TTC549 (cell line): ENCODE measurements at regions not wholly inside any gene's neighbourhood (a gene's known extent, or its start where the extent isn't known, plus 50 kb on each side); places are given as distances from the start of the nearest gene placed in this dataset.

Source experiments
- FAIRE-seq: peaks from 2 replicates; lab custom pipeline; 2012; peaks lifted over from hg19 to GRCh38; lab: Jason Lieb, UNC

GRCh38 chr7:25815711-25816110 is 336.3 kb upstream of the NFE2L3 start:
- FAIRE-seq: no peak

DNA sequence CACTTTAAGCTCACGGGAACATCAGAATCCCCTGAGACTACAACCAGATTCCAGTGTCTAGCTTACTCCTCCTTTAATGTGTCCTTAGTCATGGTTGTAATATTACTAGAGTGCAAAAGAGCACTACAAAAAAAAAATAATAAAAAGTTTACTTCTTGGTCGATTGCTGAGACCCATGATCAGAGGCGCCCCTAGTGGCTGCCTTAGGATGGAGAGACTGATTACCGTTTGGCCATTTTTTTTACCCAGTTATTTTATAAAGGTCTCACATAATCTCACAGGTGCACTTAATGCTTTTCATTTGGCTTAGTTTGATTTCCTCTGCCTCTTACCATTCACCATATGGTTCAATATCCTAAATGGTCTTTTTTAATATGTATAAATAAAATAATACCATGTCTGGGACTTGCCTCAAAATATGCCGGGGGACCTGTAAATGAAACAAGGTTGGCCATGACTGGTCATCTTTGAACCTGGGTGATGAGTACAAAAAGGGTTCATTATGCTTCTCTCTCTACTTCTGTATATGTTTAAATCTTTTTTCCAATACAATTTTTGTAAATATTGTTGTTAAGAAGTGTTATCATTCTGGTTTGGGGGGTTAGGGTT is 331.5 kb upstream of the NFE2L3 start:
- no peak for FAIRE-seq

DNA sequence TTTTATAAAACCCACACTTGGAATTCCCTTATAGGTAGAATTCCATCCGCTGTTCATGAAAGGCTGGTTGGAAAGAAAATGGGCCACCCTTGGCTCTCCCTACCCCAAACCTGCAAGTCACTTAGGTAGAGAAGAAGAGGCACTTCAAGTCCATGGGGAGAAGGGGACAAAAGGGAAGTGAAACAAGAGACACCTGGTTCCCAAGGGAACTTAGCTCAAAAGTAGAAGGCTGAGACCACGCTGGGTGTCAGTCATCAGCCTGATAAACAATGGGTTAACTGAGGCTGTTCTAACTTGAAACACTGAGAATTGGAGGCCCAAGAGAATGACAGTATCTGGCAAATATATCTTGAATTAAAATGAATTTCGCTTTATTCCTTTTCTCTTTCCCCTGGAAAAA is 330.8 kb upstream of the NFE2L3 start:
- FAIRE-seq: no peak

GRCh38 chr7:25822823-25823222 is 329.2 kb upstream of the NFE2L3 start:
- FAIRE-seq: no peak

GRCh38 chr7:25823571-25823970 is 328.4 kb upstream of the NFE2L3 start:
- no peak for FAIRE-seq

GRCh38 chr7:25828468-25828867 is 323.5 kb upstream of the NFE2L3 start:
- no peak for FAIRE-seq

DNA sequence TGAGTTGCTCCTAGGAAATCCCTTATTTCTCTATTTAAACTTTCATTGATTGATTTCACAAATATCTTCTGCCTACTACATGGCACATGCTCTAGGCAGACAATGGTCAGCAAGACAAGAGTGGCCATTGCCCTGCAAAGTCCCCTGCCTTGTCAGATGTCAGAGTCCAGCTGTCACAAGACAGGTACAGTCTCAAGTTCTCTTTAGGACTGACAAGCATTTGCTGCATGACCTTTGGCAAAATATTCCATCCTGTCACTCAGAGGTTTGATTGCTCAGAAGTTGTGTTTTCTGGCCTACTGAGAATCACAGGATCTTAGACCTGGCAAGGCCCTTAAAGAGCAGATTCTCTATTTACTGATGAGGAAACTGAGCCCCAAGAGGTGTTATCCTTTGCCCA is 322.3 kb upstream of the NFE2L3 start:
- no peak for FAIRE-seq

- FAIRE-seq: peak; percentile 88
Measured at GRCh38 chr7:25830215-25830614, 321.8 kb upstream of the NFE2L3 start.

GRCh38 chr7:25831062-25831691 is 320.8 kb upstream of the NFE2L3 start:
- no peak for FAIRE-seq

DNA sequence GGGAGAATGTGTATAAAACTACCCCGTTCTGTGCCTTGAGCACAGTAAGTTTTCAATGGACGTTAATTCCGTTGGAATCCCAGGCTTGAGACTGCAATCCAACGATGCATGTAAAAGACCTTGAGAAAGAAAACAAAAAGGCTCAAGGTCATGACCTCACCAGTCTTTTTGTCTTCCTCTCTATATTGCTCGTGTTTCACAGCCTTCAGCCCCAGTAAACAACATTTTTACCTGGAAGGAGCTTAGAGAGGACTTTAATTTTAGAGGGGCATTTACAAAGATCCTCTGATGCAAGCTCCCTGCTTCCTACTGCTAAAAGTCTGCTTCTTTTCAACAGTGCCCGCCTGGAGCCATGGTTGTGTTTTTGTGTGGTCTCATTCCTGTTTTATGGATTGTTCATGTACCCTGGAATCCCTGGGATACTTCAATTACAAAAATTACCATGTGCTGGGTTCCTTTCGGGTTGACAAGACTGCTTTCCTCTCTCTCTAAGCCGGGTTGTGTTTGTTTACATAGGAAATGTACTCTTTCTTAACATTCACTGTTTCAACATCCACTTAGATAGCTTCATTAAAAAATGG is 320.1 kb upstream of the NFE2L3 start:
- FAIRE-seq: peak; percentile 97

- FAIRE-seq: no peak
Measured at GRCh38 chr7:25832456-25832855, 319.5 kb upstream of the NFE2L3 start.

- FAIRE-seq: peak; percentile 43
Measured at GRCh38 chr7:25832929-25833328, 319.1 kb upstream of the NFE2L3 start.

GRCh38 chr7:25834050-25834449 is 317.9 kb upstream of the NFE2L3 start:
- FAIRE-seq: no peak

DNA sequence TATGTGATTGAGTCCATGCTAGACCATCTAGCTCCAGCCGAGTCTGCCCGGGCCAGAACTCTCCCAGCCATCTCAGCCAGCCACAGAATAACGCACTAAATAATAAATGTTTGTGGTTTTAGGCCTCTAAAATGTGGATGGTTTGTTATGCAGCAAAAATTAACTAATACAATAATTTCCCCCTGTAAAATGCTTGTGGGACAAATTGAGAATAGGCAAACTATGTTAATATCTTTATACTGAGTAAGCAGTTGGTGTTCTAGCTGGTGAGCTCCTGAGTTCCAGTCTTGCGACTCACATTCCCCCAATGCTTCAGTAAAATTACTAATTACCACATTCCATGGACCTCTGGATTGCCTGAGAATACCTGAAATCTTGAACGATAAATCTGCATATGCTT is 316.8 kb upstream of the NFE2L3 start:
- FAIRE-seq: no peak

DNA sequence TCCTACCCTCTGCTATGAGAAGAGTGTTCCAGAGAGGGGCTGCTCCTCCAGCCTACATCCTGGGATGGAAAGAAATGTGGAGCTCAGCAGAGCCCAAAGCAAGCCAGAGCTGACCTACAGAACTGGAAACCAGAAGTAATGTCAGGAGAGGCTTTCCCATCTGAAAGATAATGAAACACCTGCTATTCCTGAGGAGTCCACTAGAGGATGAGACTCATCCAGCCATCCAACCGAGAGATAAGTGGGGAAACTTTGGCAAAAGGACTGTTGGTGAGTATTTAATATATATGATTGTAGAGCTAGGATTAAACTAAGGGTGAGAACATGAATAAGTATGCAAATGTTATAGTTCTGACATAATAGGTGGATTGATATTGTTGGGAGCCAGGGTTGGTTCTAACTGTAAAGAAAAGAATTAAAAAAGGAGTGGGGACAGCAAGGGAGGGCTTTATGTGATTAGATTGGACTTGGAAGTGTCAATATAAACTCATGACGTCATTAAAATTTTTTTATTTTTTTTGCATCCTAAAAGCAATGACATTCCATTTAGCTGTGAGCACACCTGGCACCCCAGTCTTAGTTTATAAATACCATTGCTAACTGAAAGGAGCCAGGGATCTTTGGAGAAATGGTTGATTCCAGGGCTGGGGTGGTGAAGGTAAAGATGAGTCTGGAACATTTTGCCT is 312.8 kb upstream of the NFE2L3 start:
- FAIRE-seq: no peak

GRCh38 chr7:25840209-25840792 is 311.7 kb upstream of the NFE2L3 start:
- FAIRE-seq: no peak

DNA sequence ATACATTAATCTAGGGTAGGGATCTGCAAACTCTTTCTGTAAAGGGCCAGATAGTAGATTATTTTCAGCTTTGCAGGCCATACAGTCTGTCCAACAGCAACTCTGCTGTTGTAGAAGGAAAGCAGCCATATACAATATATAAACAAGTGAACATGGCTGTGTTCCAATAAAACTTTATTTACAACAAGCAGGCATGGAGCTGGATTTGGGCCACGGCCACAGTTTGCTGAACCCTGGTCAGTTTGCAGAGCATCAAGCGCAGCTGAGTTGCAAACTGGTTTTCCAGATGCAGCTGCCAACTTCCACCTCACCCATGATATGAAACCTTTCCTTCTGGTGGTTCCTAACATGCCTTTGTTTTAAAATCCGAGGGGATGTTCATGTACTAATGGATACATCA is 310.4 kb upstream of the NFE2L3 start:
- FAIRE-seq: no peak

DNA sequence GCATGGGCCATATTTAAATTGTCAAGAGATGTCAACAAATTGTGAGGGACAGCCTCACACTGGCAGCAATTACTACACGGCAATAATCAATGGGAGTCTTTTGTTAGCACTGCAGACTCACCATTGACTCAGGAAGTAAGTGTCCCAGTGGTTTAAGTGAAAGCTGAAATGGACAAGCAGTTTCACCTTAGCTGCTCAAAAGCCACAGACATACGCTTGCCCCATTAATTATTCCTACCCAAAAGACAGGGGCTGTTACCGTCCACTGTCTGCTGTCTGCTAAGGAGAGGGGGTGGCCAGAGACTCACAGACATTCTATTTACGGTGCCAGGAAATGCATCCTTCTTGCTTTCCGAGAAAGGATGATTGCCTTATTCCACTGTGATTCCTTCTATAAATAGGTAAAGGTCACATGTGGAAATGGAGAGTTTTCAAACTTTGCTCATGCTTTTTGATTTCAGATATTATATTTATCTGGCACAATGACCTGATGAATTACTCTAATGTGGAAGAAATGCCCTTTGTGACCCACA is 309.7 kb upstream of the NFE2L3 start:
- FAIRE-seq: no peak

- no peak for FAIRE-seq
Measured at GRCh38 chr7:25843467-25843866, 308.5 kb upstream of the NFE2L3 start.

DNA sequence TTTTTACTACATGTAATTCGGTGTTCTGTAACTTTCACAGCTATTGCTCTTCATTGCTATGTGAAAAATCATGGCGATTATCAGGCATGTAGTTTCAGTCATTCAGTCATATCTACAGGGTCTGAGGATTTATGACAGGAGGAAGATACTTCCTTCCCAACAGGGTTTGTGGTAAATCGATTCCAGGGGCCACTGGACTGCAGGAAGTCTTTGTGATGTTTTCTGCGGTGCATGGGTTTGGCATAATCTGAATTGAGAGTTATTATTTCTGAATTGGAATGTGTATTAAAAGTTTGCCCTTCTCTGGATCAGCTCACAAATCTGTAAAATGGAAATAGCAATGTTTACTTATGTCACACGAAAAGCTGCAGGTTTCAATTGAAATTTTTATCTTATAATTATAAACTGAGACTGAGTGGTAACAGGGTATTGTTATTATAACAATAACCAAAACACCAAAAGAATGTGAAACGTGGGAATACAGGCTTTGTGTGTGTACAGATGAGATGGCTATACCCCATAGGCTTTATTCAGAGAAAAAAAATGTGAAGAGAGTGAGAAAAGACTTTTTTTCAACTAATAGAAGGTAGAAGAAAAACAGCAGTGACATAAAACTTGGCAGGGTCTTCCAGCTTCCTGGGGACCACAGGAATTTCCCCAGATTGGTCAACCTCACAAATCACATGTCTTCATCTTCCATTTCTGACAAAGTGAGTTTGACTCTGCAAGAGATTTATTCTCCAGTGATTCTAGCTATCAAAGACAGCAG is 307.7 kb upstream of the NFE2L3 start:
- FAIRE-seq: peak; percentile 73

- no peak for FAIRE-seq
Measured at GRCh38 chr7:25845464-25845863, 306.5 kb upstream of the NFE2L3 start.

- FAIRE-seq: peak; percentile 93
Measured at GRCh38 chr7:25846722-25847121, 305.3 kb upstream of the NFE2L3 start.
